PC-3 (cell line): ENCODE measurements at regions not wholly inside any gene's neighbourhood (a gene's known extent, or its start where the extent isn't known, plus 50 kb on each side); places are given as distances from the start of the nearest gene placed in this dataset.

ENCODE experiments used
- CTCF ChIP-seq: fragments of 300-600 bp; sonication (generic); conservative IDR thresholded peaks from 2 replicates; pipeline ENCODE4 v1.5.1; 2017; ENCODE audit warnings: antibody characterized with exemption, low read depth, mild to moderate bottlenecking, low read length
- EZH2 ChIP-seq: fragments of 300-600 bp; sonication (generic); IDR thresholded peaks from one replicate; pipeline ENCODE4 v1.6.1; 2017; ENCODE audit warnings: antibody characterized with exemption, mild to moderate bottlenecking, low read length; ENCODE audit not compliant: unreplicated experiment
- EZH2phosphoT487 ChIP-seq: fragments of 300-600 bp; sonication (generic); IDR thresholded peaks from 2 replicates; pipeline ENCODE4 v1.6.1; 2018; ENCODE audit warnings: mild to moderate bottlenecking, antibody characterized with exemption, low read length, borderline replicate concordance

GRCh38 chr5:92780057-92780456 lies 801.0 kb downstream of the NR2F1-AS1 start:
- TF ChIP-seq EZH2phosphoT487: no peak
- TF ChIP-seq CTCF: no peak
- no peak for TF ChIP-seq EZH2
